Nephron (organoid): ENCODE measurements at regions not wholly inside any gene's neighbourhood (a gene's known extent, or its start where the extent isn't known, plus 50 kb on each side); places are given as distances from the start of the nearest gene placed in this dataset.
"Not testable (repeated sequence)": the region's sequence is repeated elsewhere in the genome, so short reads cannot be mapped to it uniquely, and the experiment has no call there.

Experiments used
- H3K27ac Mint-ChIP-seq, 3 experiments: 2 replicates each; pipeline ENCODE4 v1.8.0; 2020; ENCODE audit warnings: mixed read lengths in 3 of 3, mild to moderate bottlenecking in 2 of 3, moderate library complexity in 1 of 3
- H3K27me3 Mint-ChIP-seq: 2 replicates; pipeline ENCODE4 v1.8.0; 2021; ENCODE audit warnings: low read depth, mild to moderate bottlenecking, moderate library complexity, mixed read lengths
- H3K36me3 Mint-ChIP-seq: 2 replicates; pipeline ENCODE4 v1.8.0; 2020; ENCODE audit warnings: low read depth, mixed read lengths
- H3K4me1 Mint-ChIP-seq: 2 replicates; pipeline ENCODE4 v1.8.0; 2020; ENCODE audit warnings: mixed read lengths
- H3K4me3 Mint-ChIP-seq, 3 experiments: 2 replicates each; pipeline ENCODE4 v1.8.0; 2020; ENCODE audit warnings: mild to moderate bottlenecking in 3 of 3, mixed read lengths in 3 of 3, moderate library complexity in 2 of 3
- H3K9me3 Mint-ChIP-seq: 2 replicates; pipeline ENCODE4 v1.8.0; 2020; ENCODE audit warnings: mixed read lengths
- CTCF ChIP-seq, 3 experiments: fragments of 200-600 bp; sonication (generic); IDR thresholded peaks; one replicate each; pipeline ENCODE4 v1.5.0; 2021; ENCODE audit warnings: antibody characterized with exemption in 3 of 3; ENCODE audit not compliant: unreplicated experiment in 3 of 3

- no peaks in the 10 kb centered on the region for H3K4me1 Mint-ChIP-seq
- H3K36me3 Mint-ChIP-seq, result no peaks in the 10 kb centered on the region
- no peak overlapping the region for H3K27ac Mint-ChIP-seq
- H3K27me3 Mint-ChIP-seq, result no peaks in the 10 kb centered on the region
- no peaks in the 10 kb centered on the region for H3K9me3 Mint-ChIP-seq
- TF ChIP-seq CTCF (IDR thresholded peaks at IDR 0.05; ENCODE audit: unreplicated experiment in 3 of 3), result no peak
- no peak overlapping the region for H3K4me3 Mint-ChIP-seq
These were observed 182.9 kb upstream of the SLITRK6 start for GRCh38 chr13:85982102-85982501.

GRCh38 chr13:85980447-85980846, 181.2 kb upstream of the SLITRK6 start:
- H3K36me3 Mint-ChIP-seq, H3K4me1 Mint-ChIP-seq, H3K27me3 Mint-ChIP-seq, H3K9me3 Mint-ChIP-seq, H3K27ac Mint-ChIP-seq, H3K4me3 Mint-ChIP-seq: not testable (repeated sequence)

- H3K36me3 Mint-ChIP-seq, result no peaks in the 10 kb centered on the region
- TF ChIP-seq CTCF (IDR thresholded peaks at IDR 0.05; ENCODE audit: unreplicated experiment in 3 of 3), result no peak
- no peak overlapping the region for H3K4me3 Mint-ChIP-seq
These were observed 177.0 kb upstream of the SLITRK6 start for GRCh38 chr13:85976242-85976641.

GRCh38 chr13:85974608-85975366, 175.6 kb upstream of the SLITRK6 start:
- no peak overlapping the region for H3K4me3 Mint-ChIP-seq
- H3K36me3 Mint-ChIP-seq, result no peaks in the 10 kb centered on the region
- no peaks in the 10 kb centered on the region for H3K27me3 Mint-ChIP-seq
- no peaks in the 10 kb centered on the region for H3K4me1 Mint-ChIP-seq
- TF ChIP-seq CTCF (IDR thresholded peaks at IDR 0.05; ENCODE audit: unreplicated experiment in 3 of 3), result no peak
- H3K27ac Mint-ChIP-seq, result no peak overlapping the region
- no peaks in the 10 kb centered on the region for H3K9me3 Mint-ChIP-seq

More at GRCh38 chr13:85976242-85976641, 177.0 kb upstream of the SLITRK6 start:
- Mint-ChIP-seq H3K27ac (no peak overlapping the region), H3K4me1 (no peaks in the 10 kb centered on the region), H3K9me3 (no peaks in the 10 kb centered on the region), H3K27me3 (no peaks in the 10 kb centered on the region)

GRCh38 chr13:85970727-85971126, 171.5 kb upstream of the SLITRK6 start:
- Mint-ChIP-seq H3K4me1 (no peaks in the 10 kb centered on the region), H3K9me3 (no peaks in the 10 kb centered on the region), H3K27me3 (no peaks in the 10 kb centered on the region), H3K4me3 (no peak overlapping the region), H3K27ac (no peak overlapping the region), H3K36me3 (no peaks in the 10 kb centered on the region)
- TF ChIP-seq CTCF (IDR thresholded peaks at IDR 0.05; ENCODE audit: unreplicated experiment in 3 of 3), result peak; percentile 8 to 48 (median 32)

GRCh38 chr13:85969331-85969730, 170.1 kb upstream of the SLITRK6 start:
- Mint-ChIP-seq H3K36me3 (no peaks in the 10 kb centered on the region), H3K27ac (peak overlapping the region in 2 of 3 experiments; percentile 83 to 90), H3K9me3 (no peaks in the 10 kb centered on the region), H3K4me3 (no peak overlapping the region), H3K27me3 (peaks cover 4% of the 10 kb centered on the region), H3K4me1 (no peaks in the 10 kb centered on the region)
- no peak for TF ChIP-seq CTCF (IDR thresholded peaks at IDR 0.05; ENCODE audit: unreplicated experiment in 3 of 3)
